Ecto neural progenitor cell (in vitro differentiated cells): ENCODE measurements at regions not wholly inside any gene's neighbourhood (a gene's known extent, or its start where the extent isn't known, plus 50 kb on each side); places are given as distances from the start of the nearest gene placed in this dataset.
"Not testable (repeated sequence)": the region's sequence is repeated elsewhere in the genome, so short reads cannot be mapped to it uniquely, and the experiment has no call there.

Experiments used
- DNase-seq: peaks from one replicate; pipeline ENCODE4 v3.0.0-alpha.2; 2018; ENCODE audit warnings: low spot score

- peak; percentile 60 for DNase-seq
Observed at GRCh38 chr3:88000853-88001252, 58.0 kb downstream of the CGGBP1 start.

GRCh38 chr3:87997966-87998365 lies 60.8 kb downstream of the CGGBP1 start:
- no peak for DNase-seq

GRCh38 chr3:87997298-87997697 lies 61.5 kb downstream of the CGGBP1 start:
- no peak for DNase-seq

GRCh38 chr3:87996882-87997281 lies 61.9 kb downstream of the CGGBP1 start:
- DNase-seq = no peak

- no peak for DNase-seq
Observed at GRCh38 chr3:87993566-87993965, 65.2 kb downstream of the CGGBP1 start.

GRCh38 chr3:87987952-87988351 lies 70.9 kb downstream of the CGGBP1 start:
- no peak for DNase-seq

- DNase-seq = no peak
Observed at GRCh38 chr3:87982421-87982820, 76.4 kb downstream of the CGGBP1 start.

- DNase-seq = no peak
Observed at GRCh38 chr3:87979527-87979926, 79.3 kb downstream of the CGGBP1 start.

GRCh38 chr3:87977765-87978164 lies 81.0 kb downstream of the CGGBP1 start:
- DNase-seq = no peak

- no peak for DNase-seq
Observed at GRCh38 chr3:87975716-87976115, 83.1 kb downstream of the CGGBP1 start.

- no peak for DNase-seq
Observed at GRCh38 chr3:87973906-87974305, 84.9 kb downstream of the CGGBP1 start.

GRCh38 chr3:87969620-87970019 lies 89.2 kb downstream of the CGGBP1 start:
- no peak for DNase-seq

GRCh38 chr3:87968668-87969067 lies 90.1 kb downstream of the CGGBP1 start:
- no peak for DNase-seq

GRCh38 chr3:87958289-87958688 lies 100.5 kb downstream of the CGGBP1 start:
- no peak for DNase-seq

- no peak for DNase-seq
Observed at GRCh38 chr3:87957575-87957974, 101.2 kb downstream of the CGGBP1 start.

- no peak for DNase-seq
Observed at GRCh38 chr3:87949879-87950208, 109.0 kb downstream of the CGGBP1 start.

- no peak for DNase-seq
Observed at GRCh38 chr3:87949189-87949878, 109.5 kb downstream of the CGGBP1 start.

GRCh38 chr3:87946007-87946406 lies 112.8 kb downstream of the CGGBP1 start:
- DNase-seq = not testable (repeated sequence)

- DNase-seq = not testable (repeated sequence)
Observed at GRCh38 chr3:87942256-87942655, 116.5 kb downstream of the CGGBP1 start.

- no peak for DNase-seq
Observed at GRCh38 chr3:87924485-87924884, 134.3 kb downstream of the CGGBP1 start.

- DNase-seq = no peak
Observed at GRCh38 chr3:87920549-87920948, 138.3 kb downstream of the CGGBP1 start.

GRCh38 chr3:87901141-87901540 lies 157.7 kb downstream of the CGGBP1 start:
- DNase-seq = no peak

- DNase-seq = no peak
Observed at GRCh38 chr3:87900061-87900460, 158.7 kb downstream of the CGGBP1 start.

GRCh38 chr3:87898971-87899370 lies 159.8 kb downstream of the CGGBP1 start:
- DNase-seq = no peak

- no peak for DNase-seq
Observed at GRCh38 chr3:87895983-87896382, 162.8 kb downstream of the CGGBP1 start.
